ENCODE measurements at regions not wholly inside any gene's neighbourhood (a gene's known extent, or its start where the extent isn't known, plus 50 kb on each side); places are given as distances from the start of the nearest gene placed in this dataset.
"Not testable (repeated sequence)": the region's sequence is repeated elsewhere in the genome, so short reads cannot be mapped to it uniquely, and the experiment has no call there.

DNA sequence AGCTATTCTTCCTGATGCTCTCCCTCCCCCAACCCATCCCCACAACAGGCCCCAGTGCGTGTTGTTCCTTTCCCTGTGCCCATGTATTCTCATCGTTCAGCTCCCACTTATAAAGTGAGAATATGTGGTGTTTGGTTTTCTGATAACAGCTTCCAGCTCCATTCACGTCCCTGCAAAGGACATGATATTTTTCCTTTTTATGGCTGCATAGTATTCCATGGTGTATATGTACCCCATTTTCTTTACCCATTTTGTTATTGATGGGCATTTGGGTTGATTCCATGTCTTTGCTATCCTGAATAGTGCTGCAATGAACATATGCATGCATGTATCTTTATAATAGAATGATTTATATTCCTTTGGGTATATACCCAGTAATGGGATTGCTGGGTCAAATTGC is 186.3 kb downstream of the ALDH8A1 start:
- H3K36me3 ChIP-seq (ENCODE audit: control insufficient read depth in 2 of 4, insufficient read depth in 4 of 4, low read length in 3 of 4); H3K9me3 ChIP-seq (ENCODE audit: insufficient read depth in 2 of 2, low read depth in 1 of 2, low read length in 1 of 2); H4K20me1 ChIP-seq (replicated peaks in 1 of 2; ENCODE audit: control insufficient read depth in 1 of 2, insufficient read depth in 2 of 2, low read length in 2 of 2); H2AK5ac ChIP-seq (ENCODE audit: low read depth, low read length); H4K91ac ChIP-seq (replicated peaks; ENCODE audit: insufficient read length, low read length); H3K4ac ChIP-seq (replicated peaks; ENCODE audit: insufficient read length, low read depth, low read length); H3K23ac ChIP-seq (ENCODE audit: insufficient read length); H3K4me2 ChIP-seq (ENCODE audit: insufficient read depth in 1 of 2, low read depth in 2 of 2, low read length in 2 of 2); H3K4me1 ChIP-seq (replicated peaks in 1 of 4; ENCODE audit: control insufficient read depth in 3 of 4, insufficient read depth in 4 of 4, low read length in 3 of 4); H2BK5ac ChIP-seq (ENCODE audit: low read depth, low read length); H3K27ac ChIP-seq (ENCODE audit: low read depth, low read length); H2BK120ac ChIP-seq (replicated peaks; ENCODE audit: low read depth, low read length); H3K27me3 ChIP-seq (replicated peaks in 1 of 4; ENCODE audit: control insufficient read depth in 3 of 4, extremely low read depth in 1 of 4, insufficient read depth in 3 of 4, low read length in 3 of 4); H3K9ac ChIP-seq (replicated peaks in 1 of 4; ENCODE audit: extremely low read depth in 1 of 4, low read depth in 3 of 4, low read length in 3 of 4); H2AFZ ChIP-seq (ENCODE audit: low read length); CTCF ChIA-PET (ENCODE audit: partially characterized antibody); H4K8ac ChIP-seq (ENCODE audit: extremely low read depth, insufficient read depth, low read length); H3K79me1 ChIP-seq (ENCODE audit: low read depth, low read length); H4K5ac ChIP-seq (ENCODE audit: insufficient read length, low read depth, low read length); POLR2A ChIA-PET (ENCODE audit: partially characterized antibody); H3K14ac ChIP-seq (ENCODE audit: insufficient read length); H3K56ac ChIP-seq (replicated peaks; ENCODE audit: insufficient read length, low read depth, low read length); H2BK20ac ChIP-seq (ENCODE audit: low read length); H3K23me2 ChIP-seq (ENCODE audit: low read depth, low read length); FAIRE-seq; H3K18ac ChIP-seq (ENCODE audit: extremely low read depth, low read length); H2BK15ac ChIP-seq (ENCODE audit: low read length); DNase-seq (ENCODE audit: low read depth in 1 of 2, low spot score in 2 of 2); H2BK12ac ChIP-seq (ENCODE audit: low read depth, low read length); H3K79me2 ChIP-seq (ENCODE audit: control insufficient read depth in 1 of 2, insufficient read depth in 2 of 2, low read length in 2 of 2); H3K4me3 ChIP-seq (ENCODE audit: extremely low read depth in 1 of 4, insufficient read depth in 2 of 4, low read depth in 3 of 4, low read length in 4 of 4): not testable (repeated sequence)
- WGBS, 2 experiments (ENCODE audit: extremely low coverage in 1 of 2, insufficient coverage in 1 of 2, insufficient read length in 1 of 2, insufficient replicate concordance in 2 of 2, low coverage in 1 of 2, low lambda C conversion rate in 2 of 2, missing lambda C conversion rate in 1 of 2) = 81% methylated on average over 3 of the region's 3 CpGs; no CpG with 5 or more reads in 1 of the 2 experiments
